ENCODE measurements at regions not wholly inside any gene's neighbourhood (a gene's known extent, or its start where the extent isn't known, plus 50 kb on each side); places are given as distances from the start of the nearest gene placed in this dataset.

- DNase-seq, result no peak
Measured at GRCh38 chr14:36408388-36408787, 88.0 kb upstream of the MBIP start.

- DNase-seq, result no peak
Measured at GRCh38 chr14:36405589-36406274, 85.3 kb upstream of the MBIP start.

GRCh38 chr14:36402867-36403266, 82.4 kb upstream of the MBIP start:
- DNase-seq, result no peak

- DNase-seq, result no peak
Measured at GRCh38 chr14:36398463-36399291, 78.2 kb upstream of the MBIP start.

- no peak for DNase-seq
Measured at GRCh38 chr14:36397357-36397756, 76.9 kb upstream of the MBIP start.

GRCh38 chr14:36396798-36397197, 76.4 kb upstream of the MBIP start:
- DNase-seq, result no peak

- DNase-seq, result no peak
Measured at GRCh38 chr14:36394593-36394992, 74.2 kb upstream of the MBIP start.

GRCh38 chr14:36390718-36391117, 70.3 kb upstream of the MBIP start:
- no peak for DNase-seq

- no peak for DNase-seq
Measured at GRCh38 chr14:36383767-36384431, 63.5 kb upstream of the MBIP start.

- DNase-seq, result peak; percentile 82
Measured at GRCh38 chr14:36373982-36374673, 53.7 kb upstream of the MBIP start.

All from activated CD4-positive, alpha-beta T cell treated with anti-CD3 and anti-CD28 coated beads, Interleukin-10, Interleukin-2, amounts not matched to agents 100 ng/mL and 50 ng/mL, durations not matched to agents 16 hours and 8 hours (primary cell).